Activated naive CD8-positive, alpha-beta T cell treated with anti-CD3 and anti-CD28 coated beads, Interleukin-2, amount 10 ng/mL, durations not matched to agents 7 days and 5 days (primary cell): ENCODE measurements at regions not wholly inside any gene's neighbourhood (a gene's known extent, or its start where the extent isn't known, plus 50 kb on each side); places are given as distances from the start of the nearest gene placed in this dataset.

Source experiments
- ATAC-seq: fragments of 150-1000 bp; cut with Tn5 transposase; one replicate; pipeline ENCODE4 v1.10.0; 2021; ENCODE audit warnings: low read depth, moderate library complexity
- POLR2A ChIA-PET: fragments of 350-600 bp; sonication (Branson Sonifier 250); formaldehyde crosslinking; loops from one replicate; lab custom pipeline; 2021; ENCODE audit warnings: antibody characterized with exemption; lab: Charles Lee
- DNase-seq: peaks from one replicate; pipeline ENCODE4 v3.0.0; 2021
- H3K27ac Mint-ChIP-seq: one replicate; pipeline ENCODE4 v1.8.0; 2022; ENCODE audit warnings: mild to moderate bottlenecking, mixed read lengths
- H3K27me3 Mint-ChIP-seq: one replicate; pipeline ENCODE4 v1.8.0; 2022; ENCODE audit warnings: mild to moderate bottlenecking, moderate library complexity, mixed read lengths
- H3K36me3 Mint-ChIP-seq: one replicate; pipeline ENCODE4 v1.8.0; 2021; ENCODE audit warnings: mild to moderate bottlenecking, mixed read lengths
- H3K4me1 Mint-ChIP-seq: one replicate; pipeline ENCODE4 v1.8.0; 2021; ENCODE audit warnings: mixed read lengths
- H3K4me3 Mint-ChIP-seq: one replicate; pipeline ENCODE4 v1.8.0; 2022; ENCODE audit warnings: mild to moderate bottlenecking, moderate library complexity, mixed read lengths
- H3K9me3 Mint-ChIP-seq: one replicate; pipeline ENCODE4 v1.8.0; 2021; ENCODE audit warnings: mixed read lengths

GRCh38 chr7:110564246-110564645 is 526.7 kb upstream of the LRRN3 start:
- no peak for ATAC-seq
- peaks cover 3% of the 10 kb centered on the region for H3K9me3 Mint-ChIP-seq
- no peak for DNase-seq
- no peaks in the 10 kb centered on the region for H3K27me3 Mint-ChIP-seq
- POLR2A ChIA-PET, result no interaction called here
- no peak overlapping the region for H3K27ac Mint-ChIP-seq
- H3K36me3 Mint-ChIP-seq, result no peaks in the 10 kb centered on the region
- no peak overlapping the region for H3K4me3 Mint-ChIP-seq
- no peaks in the 10 kb centered on the region for H3K4me1 Mint-ChIP-seq

- DNase-seq (no peak), ATAC-seq (no peak)
- no peaks in the 10 kb centered on the region for H3K36me3 Mint-ChIP-seq
- no peaks in the 10 kb centered on the region for H3K27me3 Mint-ChIP-seq
- POLR2A ChIA-PET, result no interaction called here
- H3K27ac Mint-ChIP-seq, result no peak overlapping the region
- H3K4me1 Mint-ChIP-seq, result no peaks in the 10 kb centered on the region
- H3K9me3 Mint-ChIP-seq, result peaks cover 3% of the 10 kb centered on the region
- H3K4me3 Mint-ChIP-seq, result no peak overlapping the region
Measured at GRCh38 chr7:110568388-110568787, 522.5 kb upstream of the LRRN3 start.

- no peak for DNase-seq
- Mint-ChIP-seq H3K9me3 (peaks cover 3% of the 10 kb centered on the region), H3K4me3 (no peak overlapping the region), H3K27me3 (no peaks in the 10 kb centered on the region), H3K27ac (no peak overlapping the region), H3K4me1 (no peaks in the 10 kb centered on the region), H3K36me3 (no peaks in the 10 kb centered on the region)
- POLR2A ChIA-PET, result no interaction called here
- no peak for ATAC-seq
Measured at GRCh38 chr7:110568932-110569331, 522.0 kb upstream of the LRRN3 start.

- Mint-ChIP-seq H3K9me3 (peaks cover 3% of the 10 kb centered on the region), H3K4me3 (no peak overlapping the region), H3K27me3 (no peaks in the 10 kb centered on the region), H3K36me3 (no peaks in the 10 kb centered on the region), H3K27ac (no peak overlapping the region), H3K4me1 (no peaks in the 10 kb centered on the region)
- POLR2A ChIA-PET, result no interaction called here
- DNase-seq (no peak), ATAC-seq (no peak)
Measured at GRCh38 chr7:110569486-110570205, 521.3 kb upstream of the LRRN3 start.

GRCh38 chr7:110573862-110574528 is 516.9 kb upstream of the LRRN3 start:
- Mint-ChIP-seq H3K4me3 (no peak overlapping the region), H3K36me3 (no peaks in the 10 kb centered on the region), H3K27me3 (no peaks in the 10 kb centered on the region), H3K9me3 (no peaks in the 10 kb centered on the region), H3K4me1 (no peaks in the 10 kb centered on the region), H3K27ac (no peak overlapping the region)
- no peak for ATAC-seq
- POLR2A ChIA-PET, result no interaction called here
- DNase-seq, result no peak

GRCh38 chr7:110587294-110587693 is 503.6 kb upstream of the LRRN3 start:
- ATAC-seq (no peak), DNase-seq (no peak)
- Mint-ChIP-seq H3K4me1 (peaks cover 3% of the 10 kb centered on the region), H3K9me3 (peaks cover 1% of the 10 kb centered on the region), H3K36me3 (no peaks in the 10 kb centered on the region), H3K27ac (no peak overlapping the region), H3K4me3 (no peak overlapping the region), H3K27me3 (no peaks in the 10 kb centered on the region)
- POLR2A ChIA-PET, result no interaction called here

- POLR2A ChIA-PET, result no interaction called here
- peaks cover 3% of the 10 kb centered on the region for H3K4me1 Mint-ChIP-seq
- H3K36me3 Mint-ChIP-seq, result no peaks in the 10 kb centered on the region
- H3K9me3 Mint-ChIP-seq, result no peaks in the 10 kb centered on the region
- H3K4me3 Mint-ChIP-seq, result no peak overlapping the region
- no peaks in the 10 kb centered on the region for H3K27me3 Mint-ChIP-seq
- no peak overlapping the region for H3K27ac Mint-ChIP-seq
- DNase-seq (no peak), ATAC-seq (no peak)
Measured at GRCh38 chr7:110590415-110590814, 500.5 kb upstream of the LRRN3 start.

- ATAC-seq (no peak), DNase-seq (no peak)
- Mint-ChIP-seq H3K4me3 (no peak overlapping the region), H3K27me3 (no peaks in the 10 kb centered on the region), H3K9me3 (no peaks in the 10 kb centered on the region), H3K4me1 (peaks cover 7% of the 10 kb centered on the region), H3K27ac (no peak overlapping the region), H3K36me3 (no peaks in the 10 kb centered on the region)
- POLR2A ChIA-PET, result no interaction called here
Measured at GRCh38 chr7:110591341-110591740, 499.6 kb upstream of the LRRN3 start.

- Mint-ChIP-seq H3K27me3 (no peaks in the 10 kb centered on the region), H3K36me3 (no peaks in the 10 kb centered on the region), H3K4me3 (no peak overlapping the region), H3K9me3 (no peaks in the 10 kb centered on the region), H3K4me1 (peaks cover 7% of the 10 kb centered on the region), H3K27ac (no peak overlapping the region)
- no peak for DNase-seq
- ATAC-seq, result no peak
- POLR2A ChIA-PET, result no interaction called here
Measured at GRCh38 chr7:110592557-110592956, 498.4 kb upstream of the LRRN3 start.

GRCh38 chr7:110593355-110593754 is 497.6 kb upstream of the LRRN3 start:
- Mint-ChIP-seq H3K4me3 (no peak overlapping the region), H3K36me3 (peaks cover under 1% of the 10 kb centered on the region), H3K4me1 (peaks cover 7% of the 10 kb centered on the region)

GRCh38 chr7:110595694-110596093 is 495.2 kb upstream of the LRRN3 start:
- Mint-ChIP-seq H3K4me3 (no peak overlapping the region), H3K4me1 (peaks cover 7% of the 10 kb centered on the region), H3K27ac (no peak overlapping the region), H3K27me3 (no peaks in the 10 kb centered on the region), H3K36me3 (peaks cover 1% of the 10 kb centered on the region), H3K9me3 (no peaks in the 10 kb centered on the region)
- POLR2A ChIA-PET, result interaction anchor here (1.0 to 1.4 kb wide), 2 partner anchors 487 to 503 kb away, joined by 3 to 5 read pairs; no protein-coding TSS in a partner anchor
- ATAC-seq, result peak; percentile 70
- DNase-seq, result no peak

More at GRCh38 chr7:110593355-110593754, 497.6 kb upstream of the LRRN3 start:
- H3K9me3 Mint-ChIP-seq, result no peaks in the 10 kb centered on the region
- POLR2A ChIA-PET, result no interaction called here
- no peaks in the 10 kb centered on the region for H3K27me3 Mint-ChIP-seq
- no peak overlapping the region for H3K27ac Mint-ChIP-seq
- DNase-seq (no peak), ATAC-seq (no peak)

- H3K36me3 Mint-ChIP-seq, result peaks cover 3% of the 10 kb centered on the region
- H3K27me3 Mint-ChIP-seq, result no peaks in the 10 kb centered on the region
- no peak overlapping the region for H3K27ac Mint-ChIP-seq
- H3K4me1 Mint-ChIP-seq, result peaks cover 1% of the 10 kb centered on the region
- peaks cover 4% of the 10 kb centered on the region for H3K9me3 Mint-ChIP-seq
- POLR2A ChIA-PET, result no interaction called here
- DNase-seq, result no peak
- ATAC-seq, result no peak
- H3K4me3 Mint-ChIP-seq, result no peak overlapping the region
Measured at GRCh38 chr7:110600956-110601355, 490.0 kb upstream of the LRRN3 start.

GRCh38 chr7:110601710-110602109 is 489.2 kb upstream of the LRRN3 start:
- ATAC-seq (no peak), DNase-seq (no peak)
- Mint-ChIP-seq H3K27ac (no peak overlapping the region), H3K36me3 (peaks cover 3% of the 10 kb centered on the region), H3K4me3 (no peak overlapping the region), H3K27me3 (no peaks in the 10 kb centered on the region), H3K4me1 (no peaks in the 10 kb centered on the region), H3K9me3 (peaks cover 4% of the 10 kb centered on the region)
- POLR2A ChIA-PET, result interaction anchor here (0.8 kb wide), 1 partner anchor 486 kb away, joined by 3 read pairs; no protein-coding TSS in a partner anchor

GRCh38 chr7:110604206-110604605 is 486.7 kb upstream of the LRRN3 start:
- Mint-ChIP-seq H3K9me3 (peaks cover 8% of the 10 kb centered on the region), H3K4me1 (peaks cover 7% of the 10 kb centered on the region), H3K36me3 (peaks cover 4% of the 10 kb centered on the region), H3K27me3 (no peaks in the 10 kb centered on the region), H3K4me3 (no peak overlapping the region), H3K27ac (no peak overlapping the region)
- POLR2A ChIA-PET, result no interaction called here
- ATAC-seq (no peak), DNase-seq (no peak)
